ENCODE measurements at regions not wholly inside any gene's neighbourhood (a gene's known extent, or its start where the extent isn't known, plus 50 kb on each side); places are given as distances from the start of the nearest gene placed in this dataset.

- Mint-ChIP-seq H3K4me3 (no peak overlapping the region), H3K9me3 (no peaks in the 10 kb centered on the region), H3K4me1 (no peaks in the 10 kb centered on the region), H3K36me3 (no peaks in the 10 kb centered on the region), H3K27ac (no peak overlapping the region), H3K27me3 (no peaks in the 10 kb centered on the region)
- ATAC-seq (replicated peaks in 1 of 4): no peak
- no peak overlapping the region for H3K27ac ChIP-seq (ENCODE audit: low read length)
- CTCF ChIA-PET: no interaction called here
- H3K4me1 ChIP-seq (ENCODE audit: control insufficient read depth in 1 of 2, extremely low read depth in 1 of 2, insufficient read depth in 2 of 2, low read length in 2 of 2): no peaks in the 10 kb centered on the region
- H3K4me3 ChIP-seq (ENCODE audit: control insufficient read depth in 1 of 2, extremely low read depth in 1 of 2, low read length in 1 of 2): no peak overlapping the region
- WGBS (ENCODE audit: insufficient coverage): no CpG with 5 or more reads among the region's 1 CpG
- no peaks in the 10 kb centered on the region for H3K36me3 ChIP-seq (ENCODE audit: control insufficient read depth in 2 of 2, extremely low read depth in 1 of 2, insufficient read depth in 1 of 2, low read length in 1 of 2)
- no peaks in the 10 kb centered on the region for H3K9me3 ChIP-seq
- no peaks in the 10 kb centered on the region for H3K27me3 ChIP-seq (replicated peaks in 1 of 2; ENCODE audit: control insufficient read depth in 2 of 2, extremely low read depth in 1 of 2, insufficient read depth in 2 of 2, low read length in 1 of 2)
- POLR2A ChIA-PET: no interaction called here
- no peak for DNase-seq
These were observed 63.3 kb upstream of the THSD7A start for GRCh38 chr7:11895337-11895736.

GRCh38 chr7:11896663-11897062, 64.7 kb upstream of the THSD7A start:
- no peaks in the 10 kb centered on the region for H3K9me3 Mint-ChIP-seq
- ChIA-PET POLR2A (no interaction called here), CTCF (no interaction called here)
- no peaks in the 10 kb centered on the region for H3K36me3 ChIP-seq (ENCODE audit: control insufficient read depth in 2 of 2, extremely low read depth in 1 of 2, insufficient read depth in 1 of 2, low read length in 1 of 2)
- H3K9me3 ChIP-seq: no peaks in the 10 kb centered on the region
- no peak overlapping the region for H3K27ac ChIP-seq (ENCODE audit: low read length)
- ATAC-seq (replicated peaks in 1 of 4) (no peak), DNase-seq (no peak)
- H3K4me1 ChIP-seq (ENCODE audit: control insufficient read depth in 1 of 2, extremely low read depth in 1 of 2, insufficient read depth in 2 of 2, low read length in 2 of 2): no peaks in the 10 kb centered on the region
- H3K27me3 ChIP-seq (replicated peaks in 1 of 2; ENCODE audit: control insufficient read depth in 2 of 2, extremely low read depth in 1 of 2, insufficient read depth in 2 of 2, low read length in 1 of 2): no peaks in the 10 kb centered on the region
- H3K27me3 Mint-ChIP-seq: no peaks in the 10 kb centered on the region
- WGBS (ENCODE audit: insufficient coverage): no CpG with 5 or more reads among the region's 1 CpG
- H3K4me3 Mint-ChIP-seq: no peak overlapping the region
- no peaks in the 10 kb centered on the region for H3K36me3 Mint-ChIP-seq
- H3K4me3 ChIP-seq (ENCODE audit: control insufficient read depth in 1 of 2, extremely low read depth in 1 of 2, low read length in 1 of 2): no peak overlapping the region
- no peak overlapping the region for H3K27ac Mint-ChIP-seq
- H3K4me1 Mint-ChIP-seq: no peaks in the 10 kb centered on the region

GRCh38 chr7:11899247-11899646, 67.2 kb upstream of the THSD7A start:
- no peaks in the 10 kb centered on the region for H3K36me3 ChIP-seq (ENCODE audit: control insufficient read depth in 2 of 2, extremely low read depth in 1 of 2, insufficient read depth in 1 of 2, low read length in 1 of 2)
- Mint-ChIP-seq H3K9me3 (no peaks in the 10 kb centered on the region), H3K27me3 (no peaks in the 10 kb centered on the region), H3K36me3 (no peaks in the 10 kb centered on the region), H3K4me3 (no peak overlapping the region), H3K4me1 (no peaks in the 10 kb centered on the region), H3K27ac (no peak overlapping the region)
- H3K4me3 ChIP-seq (ENCODE audit: control insufficient read depth in 1 of 2, extremely low read depth in 1 of 2, low read length in 1 of 2): no peak overlapping the region
- no peaks in the 10 kb centered on the region for H3K4me1 ChIP-seq (ENCODE audit: control insufficient read depth in 1 of 2, extremely low read depth in 1 of 2, insufficient read depth in 2 of 2, low read length in 2 of 2)
- no peaks in the 10 kb centered on the region for H3K27me3 ChIP-seq (replicated peaks in 1 of 2; ENCODE audit: control insufficient read depth in 2 of 2, extremely low read depth in 1 of 2, insufficient read depth in 2 of 2, low read length in 1 of 2)
- no peak overlapping the region for H3K27ac ChIP-seq (ENCODE audit: low read length)
- POLR2A ChIA-PET: no interaction called here
- H3K9me3 ChIP-seq: no peaks in the 10 kb centered on the region
- ATAC-seq (replicated peaks in 1 of 4) (no peak), DNase-seq (no peak)
- CTCF ChIA-PET: no interaction called here

GRCh38 chr7:11910253-11910652, 78.3 kb upstream of the THSD7A start:
- Mint-ChIP-seq H3K27ac (no peak overlapping the region), H3K4me3 (no peak overlapping the region), H3K4me1 (no peaks in the 10 kb centered on the region), H3K9me3 (no peaks in the 10 kb centered on the region), H3K27me3 (no peaks in the 10 kb centered on the region), H3K36me3 (no peaks in the 10 kb centered on the region)
- H3K36me3 ChIP-seq (ENCODE audit: control insufficient read depth in 2 of 2, extremely low read depth in 1 of 2, insufficient read depth in 1 of 2, low read length in 1 of 2): no peaks in the 10 kb centered on the region
- no peak overlapping the region for H3K4me3 ChIP-seq (ENCODE audit: control insufficient read depth in 1 of 2, extremely low read depth in 1 of 2, low read length in 1 of 2)
- ChIA-PET POLR2A (no interaction called here), CTCF (no interaction called here)
- DNase-seq (no peak), ATAC-seq (replicated peaks in 1 of 4) (no peak)
- no peak overlapping the region for H3K27ac ChIP-seq (ENCODE audit: low read length)
- H3K27me3 ChIP-seq (replicated peaks in 1 of 2; ENCODE audit: control insufficient read depth in 2 of 2, extremely low read depth in 1 of 2, insufficient read depth in 2 of 2, low read length in 1 of 2): no peaks in the 10 kb centered on the region
- WGBS (ENCODE audit: insufficient coverage): no CpG with 5 or more reads among the region's 2 CpGs
- no peaks in the 10 kb centered on the region for H3K4me1 ChIP-seq (ENCODE audit: control insufficient read depth in 1 of 2, extremely low read depth in 1 of 2, insufficient read depth in 2 of 2, low read length in 2 of 2)
- H3K9me3 ChIP-seq: no peaks in the 10 kb centered on the region

- Mint-ChIP-seq H3K36me3 (no peaks in the 10 kb centered on the region), H3K27me3 (no peaks in the 10 kb centered on the region), H3K27ac (no peak overlapping the region), H3K9me3 (no peaks in the 10 kb centered on the region), H3K4me1 (no peaks in the 10 kb centered on the region), H3K4me3 (no peak overlapping the region)
- WGBS (ENCODE audit: insufficient coverage): no CpG with 5 or more reads among the region's 3 CpGs
- ChIA-PET POLR2A (no interaction called here), CTCF (no interaction called here)
- Histone ChIP-seq H3K9me3 (no peaks in the 10 kb centered on the region), H3K4me3 (ENCODE audit: control insufficient read depth in 1 of 2, extremely low read depth in 1 of 2, low read length in 1 of 2) (no peak overlapping the region), H3K27me3 (replicated peaks in 1 of 2; ENCODE audit: control insufficient read depth in 2 of 2, extremely low read depth in 1 of 2, insufficient read depth in 2 of 2, low read length in 1 of 2) (no peaks in the 10 kb centered on the region), H3K4me1 (ENCODE audit: control insufficient read depth in 1 of 2, extremely low read depth in 1 of 2, insufficient read depth in 2 of 2, low read length in 2 of 2) (no peaks in the 10 kb centered on the region), H3K27ac (ENCODE audit: low read length) (no peak overlapping the region), H3K36me3 (ENCODE audit: control insufficient read depth in 2 of 2, extremely low read depth in 1 of 2, insufficient read depth in 1 of 2, low read length in 1 of 2) (no peaks in the 10 kb centered on the region)
- DNase-seq (no peak), ATAC-seq (replicated peaks in 1 of 4) (no peak)
These were observed 79.9 kb upstream of the THSD7A start for GRCh38 chr7:11911900-11912299.

GRCh38 chr7:11914645-11915044, 82.6 kb upstream of the THSD7A start:
- H3K9me3 ChIP-seq: no peaks in the 10 kb centered on the region
- Mint-ChIP-seq H3K4me3 (no peak overlapping the region), H3K4me1 (no peaks in the 10 kb centered on the region), H3K9me3 (peaks cover 0 to 2% (median 0%) of the 10 kb centered on the region in 3 donors), H3K36me3 (no peaks in the 10 kb centered on the region), H3K27ac (no peak overlapping the region), H3K27me3 (no peaks in the 10 kb centered on the region)
- ATAC-seq (replicated peaks in 1 of 4) (no peak), DNase-seq (no peak)
- H3K27ac ChIP-seq (ENCODE audit: low read length): no peak overlapping the region
- ChIA-PET CTCF (no interaction called here), POLR2A (no interaction called here)
- H3K36me3 ChIP-seq (ENCODE audit: control insufficient read depth in 2 of 2, extremely low read depth in 1 of 2, insufficient read depth in 1 of 2, low read length in 1 of 2): no peaks in the 10 kb centered on the region
- H3K27me3 ChIP-seq (replicated peaks in 1 of 2; ENCODE audit: control insufficient read depth in 2 of 2, extremely low read depth in 1 of 2, insufficient read depth in 2 of 2, low read length in 1 of 2): no peaks in the 10 kb centered on the region
- H3K4me1 ChIP-seq (ENCODE audit: control insufficient read depth in 1 of 2, extremely low read depth in 1 of 2, insufficient read depth in 2 of 2, low read length in 2 of 2): no peaks in the 10 kb centered on the region
- WGBS (ENCODE audit: insufficient coverage): 100% methylated on average over 2 of the region's 4 CpGs
- H3K4me3 ChIP-seq (ENCODE audit: control insufficient read depth in 1 of 2, extremely low read depth in 1 of 2, low read length in 1 of 2): no peak overlapping the region

GRCh38 chr7:11923376-11923930, 91.5 kb upstream of the THSD7A start:
- WGBS (ENCODE audit: insufficient coverage): no CpG with 5 or more reads among the region's 1 CpG
- H3K4me1 Mint-ChIP-seq: no peaks in the 10 kb centered on the region

More at GRCh38 chr7:11923376-11923930, 91.5 kb upstream of the THSD7A start:
- ChIA-PET CTCF (no interaction called here), POLR2A (interaction anchor here in 1 of 2 donors (0.7 kb wide), 1 partner anchor 90 kb away, joined by 3 read pairs; no protein-coding TSS in a partner anchor)
- Mint-ChIP-seq H3K9me3 (peaks cover 0 to 2% (median 0%) of the 10 kb centered on the region in 3 donors), H3K27ac (no peak overlapping the region), H3K27me3 (no peaks in the 10 kb centered on the region), H3K4me3 (no peak overlapping the region), H3K36me3 (no peaks in the 10 kb centered on the region)
- H3K27me3 ChIP-seq (replicated peaks in 1 of 2; ENCODE audit: control insufficient read depth in 2 of 2, extremely low read depth in 1 of 2, insufficient read depth in 2 of 2, low read length in 1 of 2): no peaks in the 10 kb centered on the region
- H3K27ac ChIP-seq (ENCODE audit: low read length): no peak overlapping the region
- H3K36me3 ChIP-seq (ENCODE audit: control insufficient read depth in 2 of 2, extremely low read depth in 1 of 2, insufficient read depth in 1 of 2, low read length in 1 of 2): no peaks in the 10 kb centered on the region
- H3K9me3 ChIP-seq: no peaks in the 10 kb centered on the region
- no peak for ATAC-seq (replicated peaks in 1 of 4)
- H3K4me1 ChIP-seq (ENCODE audit: control insufficient read depth in 1 of 2, extremely low read depth in 1 of 2, insufficient read depth in 2 of 2, low read length in 2 of 2): no peaks in the 10 kb centered on the region
- no peak for DNase-seq
- no peak overlapping the region for H3K4me3 ChIP-seq (ENCODE audit: control insufficient read depth in 1 of 2, extremely low read depth in 1 of 2, low read length in 1 of 2)

Measured in T-cell (primary cell).